ENCODE measurements at regions not wholly inside any gene's neighbourhood (a gene's known extent, or its start where the extent isn't known, plus 50 kb on each side); places are given as distances from the start of the nearest gene placed in this dataset.
"Not testable (repeated sequence)": the region's sequence is repeated elsewhere in the genome, so short reads cannot be mapped to it uniquely, and the experiment has no call there.

DNA sequence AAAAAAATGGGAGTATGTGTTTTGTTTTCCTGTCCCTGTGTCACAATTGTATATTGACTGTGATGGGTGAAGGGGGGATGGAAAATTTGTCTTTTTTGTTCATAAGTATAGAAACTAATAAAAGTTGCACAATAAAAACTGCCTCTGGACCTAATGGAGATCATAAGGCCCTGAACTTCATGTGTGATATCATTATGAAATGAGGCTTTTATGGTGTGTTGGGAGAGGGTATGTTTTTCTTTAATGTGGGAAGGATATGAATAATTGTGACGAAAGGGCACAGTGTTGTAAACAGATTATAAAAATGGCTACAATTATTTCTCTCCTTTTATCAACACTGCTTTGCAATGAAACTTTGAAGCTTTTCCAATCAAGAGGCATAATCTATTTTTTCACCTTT lies 1889.3 kb upstream of the CELF4 start:
- DNase-seq: no peak

DNA sequence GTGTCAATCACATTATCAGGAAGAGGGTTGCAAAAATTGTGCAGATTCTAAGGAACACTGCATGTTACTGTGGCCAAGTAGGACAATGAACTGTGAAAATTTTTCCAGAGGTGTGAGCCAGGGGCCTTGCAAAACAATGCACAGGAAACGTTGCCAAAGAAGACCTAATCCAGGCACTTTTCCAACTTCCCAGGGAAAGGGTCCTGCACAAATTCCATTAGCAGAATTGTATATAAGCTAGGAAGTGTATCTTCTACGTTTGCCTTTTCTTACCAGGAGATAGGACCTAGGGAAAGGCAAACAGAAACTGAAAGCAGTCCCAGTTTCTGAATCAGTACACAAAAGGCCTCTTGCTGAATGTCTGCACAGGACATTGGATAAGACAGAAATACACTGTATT lies 1888.3 kb upstream of the CELF4 start:
- peak; percentile 94 for DNase-seq

DNA sequence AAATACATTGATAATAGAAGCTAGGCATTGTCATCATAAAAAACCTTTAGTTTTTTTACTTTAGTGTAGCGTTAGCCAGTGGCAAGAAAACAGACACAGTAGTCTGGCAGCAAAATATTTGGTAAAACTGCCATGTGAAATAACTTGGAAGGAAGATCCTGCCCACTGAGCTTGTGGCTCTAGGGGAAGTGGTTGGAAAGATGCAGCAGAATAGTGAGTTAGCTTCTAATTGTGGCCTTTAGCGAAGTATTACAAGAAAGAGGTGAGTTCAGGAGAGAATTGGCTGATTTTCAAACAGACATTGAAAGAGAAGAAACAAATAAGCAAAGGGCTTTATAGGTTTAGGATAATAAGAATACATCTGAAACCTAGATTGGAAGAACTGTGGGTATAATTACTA lies 1887.8 kb upstream of the CELF4 start:
- no peak for DNase-seq

DNA sequence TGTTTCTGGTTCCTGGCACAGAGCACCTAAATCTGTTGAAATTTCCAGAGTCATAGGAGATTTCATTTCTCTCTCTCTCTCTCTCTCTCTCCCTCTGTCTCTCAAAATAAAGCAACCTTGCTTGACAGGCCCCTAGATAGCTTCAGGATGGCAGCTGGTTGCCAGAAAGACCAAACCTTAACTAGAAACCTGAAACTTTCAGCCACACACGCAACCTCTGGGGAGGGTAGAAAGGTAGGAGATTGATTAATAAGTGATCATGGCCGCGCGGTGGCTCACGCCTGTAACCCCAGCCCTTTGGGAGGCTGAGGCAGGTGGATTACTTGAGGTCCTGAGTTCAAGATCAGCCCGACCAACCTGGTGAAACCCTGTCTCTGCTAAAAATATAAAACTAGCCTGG lies 1885.4 kb upstream of the CELF4 start:
- no peak for DNase-seq

DNA sequence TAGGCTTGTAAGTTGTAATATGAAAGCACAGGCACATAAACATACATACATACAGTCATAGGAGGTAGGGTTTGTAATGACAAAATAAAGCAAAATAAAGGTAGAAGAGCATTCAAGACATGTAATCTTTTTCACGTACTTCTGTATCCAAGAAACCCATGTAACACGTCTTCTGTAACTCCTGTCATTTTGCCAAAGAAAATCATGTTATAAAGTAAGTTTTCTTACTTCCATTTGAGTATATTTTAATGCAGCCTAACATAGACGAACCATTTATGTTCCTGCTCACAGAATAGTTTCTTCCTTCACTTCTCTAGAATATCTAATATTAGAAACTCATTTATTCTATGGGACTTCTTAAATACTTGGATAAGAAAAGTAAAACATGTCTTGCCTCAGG lies 1884.0 kb upstream of the CELF4 start:
- no peak for DNase-seq

DNA sequence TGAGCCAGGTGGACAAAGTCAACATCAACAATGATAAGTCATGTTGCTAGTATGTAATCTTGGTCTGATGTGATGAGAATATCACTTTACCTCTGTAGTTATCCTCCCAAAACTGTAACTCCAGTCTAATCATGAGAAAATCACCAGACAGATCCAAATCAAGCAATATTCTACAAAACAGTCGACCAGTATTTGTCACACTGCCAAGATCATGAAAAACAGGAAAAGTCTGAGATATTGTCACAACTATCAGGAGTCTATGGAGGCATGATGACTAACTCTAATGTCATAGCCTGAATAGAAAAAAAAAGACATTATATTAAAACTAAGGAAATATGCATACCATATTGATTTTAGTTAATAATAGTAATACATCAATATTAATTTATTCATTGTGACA lies 1883.3 kb upstream of the CELF4 start:
- DNase-seq: no peak

DNA sequence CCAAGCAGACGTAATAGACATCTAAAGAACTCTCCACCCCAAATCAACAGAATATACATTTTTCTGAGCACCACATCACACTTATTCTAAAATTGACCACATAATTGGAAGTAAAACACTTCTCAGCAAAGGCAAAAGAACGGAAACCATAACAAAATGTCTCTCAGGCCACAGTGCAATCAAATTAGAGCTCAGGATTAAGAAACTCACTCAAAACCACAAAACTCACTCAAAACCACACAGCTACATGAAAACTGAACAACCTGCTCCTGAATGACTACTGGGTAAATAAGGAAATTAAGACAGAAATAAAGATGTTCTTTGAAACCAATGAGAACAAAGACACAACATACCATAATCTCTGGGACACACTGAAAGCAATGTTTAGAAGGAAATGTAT lies 1879.4 kb upstream of the CELF4 start:
- not testable (repeated sequence) for DNase-seq

DNA sequence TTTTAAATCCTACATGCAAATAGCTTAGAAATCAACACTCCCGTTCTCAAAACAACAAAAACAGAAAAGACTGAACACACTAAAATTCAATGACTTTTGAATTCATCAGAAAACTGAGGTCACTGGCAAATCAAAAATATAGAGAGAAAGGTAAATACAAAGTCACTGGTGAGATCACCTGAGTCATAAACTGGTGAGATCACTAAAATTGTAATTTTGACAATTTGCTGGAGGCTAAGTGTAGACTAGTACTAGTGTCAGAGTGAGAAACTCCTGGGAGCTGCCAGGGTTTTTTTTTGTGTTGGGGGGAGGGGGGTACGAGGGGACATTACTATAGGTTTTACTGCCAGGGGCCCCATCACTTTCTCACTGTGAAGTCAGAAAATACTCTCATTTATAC lies 1876.0 kb upstream of the CELF4 start:
- DNase-seq: no peak

DNA sequence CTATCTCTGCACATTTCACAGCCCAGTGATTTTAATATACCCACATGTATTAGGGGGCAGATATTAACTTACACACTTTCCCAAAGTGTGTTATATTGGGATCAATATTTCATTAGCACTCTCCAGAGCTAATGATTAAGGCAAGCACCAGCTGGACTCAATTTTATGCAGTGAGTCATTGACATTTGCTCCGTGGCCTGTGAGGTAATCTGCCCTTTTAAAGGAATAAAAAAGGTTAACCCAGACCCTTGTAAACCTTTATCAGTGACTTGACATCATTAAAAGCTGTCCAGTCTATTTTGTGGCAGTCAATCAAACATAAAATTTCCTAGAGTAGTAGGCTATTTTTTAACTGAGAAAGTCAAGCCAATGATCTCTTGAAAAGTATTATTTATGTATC lies 1870.4 kb upstream of the CELF4 start:
- no peak for DNase-seq

DNA sequence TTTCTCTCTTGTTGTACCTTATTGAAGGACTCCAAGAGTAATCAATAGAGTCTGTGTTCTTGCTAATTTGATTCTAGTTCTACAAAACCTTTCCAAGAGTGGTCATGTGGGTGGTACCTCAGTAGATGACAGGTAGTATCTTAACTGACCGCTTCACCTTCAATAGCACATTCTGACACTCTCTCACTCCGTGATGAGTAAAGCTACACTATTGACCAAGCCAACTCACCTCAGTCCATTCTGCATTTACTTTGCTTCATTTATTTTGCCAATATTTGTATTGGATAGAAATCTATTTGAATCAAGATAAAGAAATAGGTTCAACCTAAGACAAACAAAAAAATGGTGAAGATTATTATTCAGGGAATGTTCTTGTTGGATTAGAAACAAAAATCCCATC lies 1869.6 kb upstream of the CELF4 start:
- DNase-seq: no peak

DNA sequence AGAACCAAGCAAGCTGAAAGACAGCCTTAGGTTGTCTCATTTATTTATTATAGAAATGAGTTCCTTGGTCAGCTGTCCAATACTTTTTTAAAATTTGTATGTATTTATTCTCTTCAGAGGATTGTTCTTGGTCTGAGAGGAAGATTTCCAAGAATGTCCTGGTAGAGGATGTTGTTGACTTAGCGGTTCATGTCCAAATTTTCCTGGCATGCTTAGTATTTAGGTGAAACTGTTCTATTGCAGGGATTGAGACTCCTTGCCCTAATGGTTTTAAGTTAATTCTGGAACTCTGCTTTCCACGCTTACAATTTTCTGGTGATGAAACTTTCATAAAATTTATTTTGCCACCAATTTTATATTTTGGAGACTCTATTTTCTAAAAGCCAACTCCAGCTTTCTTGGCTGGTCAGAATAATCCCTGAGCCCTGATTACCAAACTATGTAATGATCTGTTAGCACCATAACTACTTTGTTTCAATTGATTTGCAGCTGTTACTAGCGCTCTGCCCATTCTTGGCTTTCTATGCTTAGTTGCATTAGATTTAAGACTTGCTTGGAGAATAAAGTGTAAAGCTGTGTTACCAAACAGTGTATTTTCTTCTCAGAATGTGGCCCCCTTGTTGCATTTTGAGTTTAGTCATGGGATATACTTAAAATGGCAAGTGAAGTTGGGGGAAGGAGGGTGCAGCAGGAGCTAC lies 1868.8 kb upstream of the CELF4 start:
- DNase-seq: peak; percentile 43

DNA sequence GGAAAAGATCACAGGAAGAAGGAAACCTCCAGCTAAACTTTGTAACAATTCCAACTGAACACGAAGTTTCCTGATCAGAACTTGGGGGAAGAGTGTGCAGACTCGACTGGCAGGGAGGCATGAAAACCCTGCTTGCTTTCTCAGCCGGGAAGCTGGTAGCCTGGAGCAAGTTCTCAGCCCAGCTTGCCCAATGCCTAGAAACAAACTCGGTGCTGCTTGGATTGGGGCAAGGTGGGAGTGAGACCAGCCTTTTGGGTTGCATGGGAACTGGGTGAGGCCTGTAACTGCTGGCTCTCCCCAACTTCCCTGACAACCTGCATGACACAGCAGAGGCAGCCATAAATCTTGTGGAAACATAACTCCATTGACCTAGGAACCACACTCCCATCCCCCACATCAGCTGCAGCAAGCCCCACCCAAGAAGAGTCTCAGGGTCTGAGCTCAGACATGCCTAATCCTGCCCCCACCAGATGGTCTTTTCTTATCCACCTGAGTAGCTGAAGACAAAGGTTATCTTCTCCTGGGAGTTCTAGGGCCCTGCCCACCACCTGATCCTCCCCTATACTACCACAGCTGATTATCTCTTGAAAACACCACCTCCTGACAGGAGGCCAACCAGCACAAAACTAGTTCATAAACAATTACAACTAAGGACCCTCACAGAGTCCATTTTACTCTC lies 1859.7 kb upstream of the CELF4 start:
- DNase-seq: no peak

DNA sequence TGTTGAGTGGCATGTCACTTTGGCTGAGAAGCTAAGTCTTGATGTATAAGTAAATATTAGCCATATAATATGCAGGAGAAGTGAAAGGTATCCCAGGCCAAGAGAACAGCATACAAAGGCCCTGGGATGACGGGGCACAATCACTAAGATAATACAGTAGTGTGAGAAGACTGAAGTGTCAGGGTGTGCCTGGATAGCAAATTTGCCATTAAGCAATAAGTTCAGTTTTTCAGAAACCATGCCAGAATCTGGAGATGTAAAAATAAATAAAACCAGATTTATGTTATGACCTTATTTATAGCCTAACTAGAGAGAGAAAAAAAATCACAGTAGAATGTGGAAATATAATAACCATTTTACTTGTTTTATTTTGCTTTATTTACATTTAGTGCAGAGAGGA lies 1858.7 kb upstream of the CELF4 start:
- no peak for DNase-seq

DNA sequence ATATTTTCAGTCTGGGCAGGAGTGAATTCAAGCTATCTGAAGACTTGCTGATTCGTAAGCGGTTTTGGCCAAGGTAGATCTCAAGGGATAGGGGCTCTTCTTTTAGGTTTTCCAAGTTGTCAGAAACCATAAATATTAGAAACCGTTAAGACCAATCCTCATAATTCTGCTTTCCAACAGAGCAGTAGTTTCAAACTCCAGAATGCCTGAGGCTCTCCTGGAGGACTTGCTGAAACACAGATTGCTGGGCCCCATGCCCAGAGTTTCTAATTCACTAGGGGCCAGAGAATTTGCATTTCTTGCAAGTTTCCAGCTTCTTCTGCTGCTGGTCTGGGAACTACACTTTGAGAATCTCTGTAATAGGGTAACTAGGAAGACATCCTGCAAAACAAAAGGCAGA lies 1855.7 kb upstream of the CELF4 start:
- peak; percentile 74 for DNase-seq

DNA sequence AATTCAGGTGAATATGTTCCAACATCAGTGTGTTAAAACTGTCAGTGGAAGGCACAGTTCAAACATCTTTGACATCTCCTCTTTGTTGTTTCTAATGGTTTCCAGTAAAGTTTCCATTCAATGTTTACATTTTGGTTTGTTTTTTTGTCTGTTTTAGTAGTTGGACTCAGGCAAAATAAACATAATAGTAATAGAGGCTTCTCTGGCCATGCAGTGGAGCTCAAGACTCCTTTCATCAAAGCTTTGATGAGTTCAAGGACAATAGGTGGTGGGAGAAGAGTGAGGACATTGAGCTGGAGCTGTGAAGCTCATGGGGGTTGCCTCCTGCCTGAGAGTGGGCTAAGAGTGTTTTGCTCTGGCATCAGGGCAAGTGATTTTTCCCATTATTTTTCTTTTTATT lies 1853.7 kb upstream of the CELF4 start:
- no peak for DNase-seq

DNA sequence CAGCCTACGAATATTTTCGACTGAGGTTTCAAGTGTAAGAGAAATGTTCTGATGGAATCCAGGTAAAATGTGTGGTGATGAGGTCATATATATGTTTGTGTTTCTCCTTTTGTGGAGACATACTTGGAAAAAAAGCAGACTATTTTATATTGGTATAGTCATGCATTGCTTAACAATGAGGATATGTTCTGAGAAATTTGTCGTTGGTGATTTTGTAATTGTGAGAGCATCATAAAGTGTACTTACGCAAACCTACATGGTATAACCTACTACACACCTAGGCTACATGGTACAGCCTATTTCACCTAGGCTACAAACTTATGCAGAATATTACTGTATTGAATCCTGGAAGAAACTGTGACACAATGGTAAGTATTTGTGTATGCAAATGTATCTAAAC lies 1849.9 kb upstream of the CELF4 start:
- no peak for DNase-seq

DNA sequence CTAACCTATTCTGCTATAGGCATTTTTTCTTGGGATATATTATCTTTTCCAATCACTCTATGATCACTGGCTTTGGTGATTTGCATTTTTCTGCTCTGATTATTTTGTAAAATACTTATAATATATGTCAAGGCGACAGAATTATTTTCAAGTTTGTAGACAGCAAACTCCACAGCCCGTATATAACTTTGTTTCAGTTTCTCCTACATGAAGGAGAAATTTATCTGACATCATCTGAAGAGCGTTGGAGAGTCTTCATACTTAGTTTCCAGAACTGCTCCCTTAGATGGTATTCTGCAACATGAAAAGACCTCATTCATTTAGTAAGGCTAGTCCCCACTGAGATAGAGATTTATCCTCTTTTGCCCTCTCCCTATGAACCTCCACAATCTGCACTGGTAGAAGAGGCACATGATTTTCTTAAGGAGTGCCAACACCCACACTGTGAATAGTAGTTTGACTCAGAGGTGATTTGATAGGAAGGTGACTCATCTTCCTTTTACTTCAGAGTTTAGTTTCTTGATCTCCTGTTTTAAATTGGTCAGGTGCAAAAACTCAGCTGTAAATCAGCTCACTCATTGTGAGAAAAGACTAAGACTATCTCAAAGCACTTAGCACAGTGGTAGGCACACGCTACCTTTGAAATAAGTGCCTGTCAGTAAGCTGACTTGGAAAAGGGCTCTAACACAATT lies 1848.6 kb upstream of the CELF4 start:
- no peak for DNase-seq

DNA sequence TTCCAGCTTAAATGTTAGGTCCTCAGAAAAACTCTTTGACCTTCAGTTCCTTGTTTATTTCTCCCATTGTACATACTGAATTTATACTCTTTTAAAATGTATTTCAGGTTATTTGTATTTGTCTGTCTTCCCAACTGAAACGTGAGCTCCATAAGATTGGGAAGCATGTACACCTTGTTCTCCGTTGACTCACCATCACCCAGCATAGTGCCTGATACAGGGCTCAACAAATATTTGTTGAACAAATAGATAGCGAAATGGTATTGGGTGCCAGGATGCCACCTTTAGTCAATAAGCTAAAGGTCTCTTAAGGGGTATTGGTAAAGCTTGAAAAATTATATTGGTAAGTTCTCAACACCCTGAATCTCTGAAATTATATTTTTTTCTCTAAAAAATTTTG lies 1841.3 kb upstream of the CELF4 start:
- DNase-seq: no peak

DNA sequence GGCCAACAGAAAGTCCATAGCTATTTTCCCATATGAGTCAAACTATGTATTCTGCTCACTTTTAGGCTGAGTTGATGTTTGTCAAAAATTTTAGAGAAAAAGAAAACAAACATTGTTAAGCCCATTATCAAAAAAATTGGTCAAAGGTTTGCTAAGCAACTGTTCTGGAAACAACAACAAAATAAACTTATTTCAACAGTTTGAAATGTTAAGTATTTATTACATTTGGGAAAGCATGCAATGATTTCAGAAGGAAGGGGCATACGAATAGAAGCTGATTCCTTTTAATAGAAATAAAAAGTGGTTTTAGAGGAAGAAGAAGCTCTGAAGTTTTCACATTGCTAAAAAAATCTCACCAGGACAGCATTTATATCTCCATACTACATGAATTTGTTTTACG lies 1837.5 kb upstream of the CELF4 start:
- no peak for DNase-seq

DNA sequence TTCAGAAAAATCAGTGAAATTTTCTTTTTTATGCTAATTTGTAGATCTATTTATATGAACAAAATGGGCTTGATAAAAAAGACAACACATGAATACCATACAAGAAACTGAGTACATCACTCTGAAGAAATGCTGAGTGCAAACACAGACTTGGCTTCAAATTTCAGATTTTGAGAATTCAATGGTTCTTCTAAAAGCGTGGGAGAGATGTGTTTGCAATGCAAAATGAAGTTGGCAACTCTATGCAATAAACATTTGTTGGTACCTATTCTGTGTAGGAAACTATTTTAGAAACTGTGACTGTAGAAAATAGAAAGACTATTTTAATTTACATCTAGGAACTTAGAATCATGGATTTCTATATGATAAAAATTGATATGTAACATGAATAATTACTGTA lies 1834.1 kb upstream of the CELF4 start:
- no peak for DNase-seq

DNA sequence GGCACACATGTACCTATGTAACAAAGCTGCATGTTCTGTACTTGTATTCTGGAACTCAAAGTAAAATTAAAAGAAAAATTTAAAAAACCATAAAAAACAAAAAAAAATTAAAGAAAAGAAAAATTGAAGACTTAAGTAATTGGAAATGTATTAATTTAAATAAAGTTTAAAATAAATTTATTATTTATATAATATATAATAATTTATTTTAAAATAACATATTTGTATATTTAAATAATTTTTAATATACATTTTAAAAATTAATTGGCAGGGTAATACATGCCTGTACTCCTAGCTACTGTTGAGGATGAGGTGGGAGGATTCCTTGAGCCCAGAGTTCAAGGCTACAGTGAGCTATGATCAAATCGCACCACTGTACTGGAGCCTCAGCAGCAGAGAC lies 1830.6 kb upstream of the CELF4 start:
- no peak for DNase-seq

DNA sequence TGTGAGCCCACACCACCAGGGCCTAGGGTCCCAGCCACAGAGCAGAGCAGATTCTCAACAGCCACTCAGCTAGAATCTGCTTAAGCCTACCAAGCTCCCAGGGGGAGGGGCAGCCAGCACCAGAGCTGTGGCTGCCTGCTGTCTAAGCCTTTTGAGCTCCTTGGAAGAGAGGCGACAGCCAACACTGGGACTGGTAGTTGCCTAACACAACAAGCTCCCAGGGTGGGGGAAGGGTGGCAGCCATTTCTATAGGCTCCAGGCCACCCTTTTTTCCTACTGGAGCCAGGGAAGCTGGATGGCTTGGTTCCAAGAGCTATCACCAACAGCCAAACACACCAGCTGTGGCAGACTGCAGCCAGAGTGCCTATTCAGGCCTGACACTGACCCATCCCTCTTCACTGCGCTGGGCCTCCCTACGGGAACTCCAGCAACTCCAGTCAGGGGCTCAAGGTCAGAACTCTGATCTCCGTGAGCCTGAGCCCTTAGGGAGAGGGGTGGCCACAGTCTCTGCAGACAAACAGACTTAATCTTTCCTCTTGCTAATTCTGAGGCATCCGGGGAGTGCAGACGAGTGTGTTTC lies 1824.3 kb upstream of the CELF4 start:
- no peak for DNase-seq

DNA sequence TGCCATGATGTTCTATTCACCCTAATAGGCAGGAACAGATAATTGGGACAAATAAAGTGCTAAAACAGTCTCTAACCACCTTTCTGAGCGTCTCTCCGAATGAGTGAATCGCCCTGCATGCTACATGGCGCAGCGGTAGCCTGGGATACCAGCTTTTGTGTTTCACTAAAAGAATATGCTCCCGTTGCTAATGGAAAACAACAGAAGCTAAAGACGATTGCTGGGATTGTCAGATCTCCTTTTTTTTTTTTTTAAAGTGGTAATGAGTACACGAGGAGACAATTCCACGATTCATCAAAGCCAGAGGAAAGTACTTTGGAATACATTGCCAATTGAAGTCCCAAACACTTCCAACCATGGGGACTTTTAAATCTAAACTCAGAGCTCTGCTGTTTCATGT lies 1815.3 kb upstream of the CELF4 start:
- DNase-seq: no peak
